ENCODE measurements at regions not wholly inside any gene's neighbourhood (a gene's known extent, or its start where the extent isn't known, plus 50 kb on each side); places are given as distances from the start of the nearest gene placed in this dataset.

DNA sequence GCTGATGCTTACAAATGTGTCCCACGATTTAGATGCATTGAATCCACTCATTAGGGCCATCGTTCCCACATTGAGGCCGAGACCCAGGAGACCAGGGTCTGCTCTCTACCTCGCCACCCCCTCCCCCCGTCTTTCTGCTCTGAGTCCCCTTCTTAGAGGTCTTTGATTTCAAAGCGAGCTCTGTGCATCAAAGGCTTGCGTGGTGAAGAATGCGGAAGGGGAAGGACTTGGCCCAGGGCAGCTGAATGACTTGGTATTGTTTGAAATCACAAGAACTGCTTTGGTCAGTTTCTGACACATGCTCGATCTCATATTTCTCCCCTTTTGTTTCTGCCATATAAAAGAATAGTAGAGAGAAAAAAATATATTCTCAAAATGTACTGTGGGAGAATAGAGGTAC is 78.3 kb upstream of the IRX1 start:
- Histone ChIP-seq H3K4me1 (no peaks in the 10 kb centered on the region), H3K4me2 (no peak overlapping the region), H3K4me3 (no peak overlapping the region), H3K9me3 (no peaks in the 10 kb centered on the region), H3K27ac (no peak overlapping the region)
- DNase-seq (ENCODE audit: low read depth in 1 of 2, low spot score in 1 of 2) = no peak
- TF ChIP-seq HDAC2 (IDR thresholded peaks at IDR 0.05) = no peak
- TF ChIP-seq E2F6 (IDR thresholded peaks at IDR 0.05; ENCODE audit: borderline replicate concordance, low read depth) = no peak
- TF ChIP-seq JUN (IDR thresholded peaks at IDR 0.05) = no peak
- no peak for TF ChIP-seq TFCP2L1 (CRISPR knock-in tag; IDR thresholded peaks at IDR 0.05)
- no peak for TF ChIP-seq POLR2AphosphoS2 (conservative IDR thresholded peaks at IDR 0.05; ENCODE audit: low read length)
- no peak for TF ChIP-seq TP53 (CRISPR knock-in tag; IDR thresholded peaks at IDR 0.05)
- TF ChIP-seq CEBPB (IDR thresholded peaks at IDR 0.05) = no peak
- no peak for TF ChIP-seq CHD4 (IDR thresholded peaks at IDR 0.05; ENCODE audit: borderline replicate concordance)
- TF ChIP-seq EP300 (IDR thresholded peaks at IDR 0.05) = no peak
- TF ChIP-seq HES2 (IDR thresholded peaks at IDR 0.05) = no peak
- TF ChIP-seq, protein P1, sequence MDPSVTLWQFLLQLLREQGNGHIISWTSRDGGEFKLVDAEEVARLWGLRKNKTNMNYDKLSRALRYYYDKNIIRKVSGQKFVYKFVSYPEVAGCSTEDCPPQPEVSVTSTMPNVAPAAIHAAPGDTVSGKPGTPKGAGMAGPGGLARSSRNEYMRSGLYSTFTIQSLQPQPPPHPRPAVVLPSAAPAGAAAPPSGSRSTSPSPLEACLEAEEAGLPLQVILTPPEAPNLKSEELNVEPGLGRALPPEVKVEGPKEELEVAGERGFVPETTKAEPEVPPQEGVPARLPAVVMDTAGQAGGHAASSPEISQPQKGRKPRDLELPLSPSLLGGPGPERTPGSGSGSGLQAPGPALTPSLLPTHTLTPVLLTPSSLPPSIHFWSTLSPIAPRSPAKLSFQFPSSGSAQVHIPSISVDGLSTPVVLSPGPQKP (IDR thresholded peaks at IDR 0.05; ENCODE audit: low read depth, low read length) = no peak
- ATAC-seq = no peak
- WGBS (ENCODE audit: missing lambda C conversion rate) = 14% methylated on average over 9 of the region's 9 CpGs
- FAIRE-seq = no peak
- ChIA-PET POLR2A (no interaction called here), CTCF (no interaction called here)

DNA sequence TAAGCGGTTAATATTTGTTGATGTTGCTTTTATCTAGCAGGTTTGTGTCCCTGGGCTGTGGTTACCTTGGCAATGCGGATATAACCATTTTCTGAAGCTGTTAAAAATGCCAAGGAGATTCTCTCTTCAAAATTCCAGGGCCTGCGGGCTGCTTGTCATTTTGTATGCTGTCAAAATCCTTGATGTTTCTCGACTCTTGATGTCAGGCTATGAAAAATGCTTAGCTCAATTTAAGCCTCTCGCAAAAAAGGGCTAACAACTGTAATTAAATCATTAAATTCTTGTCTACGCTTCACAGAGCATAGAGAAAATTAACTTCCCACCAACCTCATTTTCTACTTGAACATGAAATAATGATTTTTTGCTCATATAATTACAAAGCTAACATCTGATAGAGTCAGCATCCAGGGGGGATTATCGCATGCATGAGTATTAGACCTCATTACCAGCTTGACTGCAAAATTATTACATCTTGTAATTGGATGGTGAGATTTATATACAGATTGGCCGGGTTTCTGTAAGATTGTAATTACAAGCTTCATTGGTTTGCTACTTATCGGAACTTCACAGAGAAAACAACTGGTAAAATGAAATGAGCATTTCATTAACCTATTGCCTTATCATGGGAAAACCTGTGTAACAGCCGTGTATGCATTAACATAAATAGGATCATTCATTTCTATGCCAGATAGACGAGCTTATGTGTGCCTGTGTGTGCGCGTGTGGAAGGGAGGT is 83.1 kb upstream of the IRX1 start:
- ChIA-PET CTCF (interaction anchor here (0.7 kb wide), 1 partner anchor 1124 kb away, joined by 3 read pairs; no protein-coding TSS in a partner anchor), POLR2A (no interaction called here)
- ATAC-seq (no peak), DNase-seq (ENCODE audit: low read depth in 1 of 2, low spot score in 1 of 2) (no peak), FAIRE-seq (no peak)
- Histone ChIP-seq H3K9me3 (no peaks in the 10 kb centered on the region), H3K4me3 (no peak overlapping the region), H3K4me1 (no peaks in the 10 kb centered on the region), H3K27ac (no peak overlapping the region), H3K4me2 (no peak overlapping the region)
- WGBS (ENCODE audit: missing lambda C conversion rate) = 39% methylated on average over 13 of the region's 13 CpGs
- TF ChIP-seq PHF8 (IDR thresholded peaks at IDR 0.05; ENCODE audit: borderline replicate concordance, low read depth) = no peak
- TF ChIP-seq ZNF302 (CRISPR knock-in tag; IDR thresholded peaks at IDR 0.05) = no peak
- TF ChIP-seq MYC (IDR thresholded peaks at IDR 0.05; ENCODE audit: borderline replicate concordance, low read length) = no peak
- no peak for TF ChIP-seq HDAC2 (IDR thresholded peaks at IDR 0.05)
- no peak for TF ChIP-seq HEYL (CRISPR knock-in tag; IDR thresholded peaks at IDR 0.05)
- no peak for TF ChIP-seq FOSL2 (IDR thresholded peaks at IDR 0.05)
- TF ChIP-seq FOSL2 (CRISPR knock-in tag; IDR thresholded peaks at IDR 0.05) = no peak
- TF ChIP-seq ATOH8 (CRISPR knock-in tag; IDR thresholded peaks at IDR 0.05; ENCODE audit: low read depth) = no peak
- TF ChIP-seq EHMT2 (IDR thresholded peaks at IDR 0.05; ENCODE audit: low read depth) = no peak

- CTCF ChIA-PET = interaction anchor here (0.7 kb wide), 1 partner anchor 1124 kb away, joined by 3 read pairs; no protein-coding TSS in a partner anchor
- 11% methylated on average over 7 of the region's 7 CpGs for WGBS (ENCODE audit: missing lambda C conversion rate)
- DNase-seq (ENCODE audit: low read depth in 1 of 2, low spot score in 1 of 2) (no peak), FAIRE-seq (no peak), ATAC-seq (no peak)
- Histone ChIP-seq H3K27ac (no peak overlapping the region), H3K9me3 (no peaks in the 10 kb centered on the region), H3K4me3 (no peak overlapping the region), H3K4me2 (no peak overlapping the region), H3K4me1 (no peaks in the 10 kb centered on the region)
- POLR2A ChIA-PET = no interaction called here
- no peak for TF ChIP-seq CHD2 (IDR thresholded peaks at IDR 0.05; ENCODE audit: low read length, partially characterized antibody)
- no peak for TF ChIP-seq POLR2A (IDR thresholded peaks at IDR 0.05; ENCODE audit: low read length)
- no peak for TF ChIP-seq PBX3 (IDR thresholded peaks at IDR 0.05)
- no peak for TF ChIP-seq PHF8 (IDR thresholded peaks at IDR 0.05; ENCODE audit: borderline replicate concordance, low read depth)
- no peak for TF ChIP-seq MAZ (IDR thresholded peaks at IDR 0.05; ENCODE audit: borderline replicate concordance, low read depth, low read length)
- no peak for TF ChIP-seq ZNF302 (CRISPR knock-in tag; IDR thresholded peaks at IDR 0.05)
- TF ChIP-seq KDM1A (IDR thresholded peaks at IDR 0.05; ENCODE audit: low read depth) = no peak
- TF ChIP-seq USF2 (IDR thresholded peaks at IDR 0.05) = no peak
- no peak for TF ChIP-seq NR3C1 (IDR thresholded peaks at IDR 0.05)
- no peak for TF ChIP-seq MAFK (IDR thresholded peaks at IDR 0.05; ENCODE audit: partially characterized antibody)
- no peak for TF ChIP-seq TP53 (CRISPR knock-in tag; IDR thresholded peaks at IDR 0.05)
- TF ChIP-seq FOSB (CRISPR knock-in tag; IDR thresholded peaks at IDR 0.05) = no peak
- no peak for TF ChIP-seq EHMT2 (IDR thresholded peaks at IDR 0.05; ENCODE audit: low read depth)
- no peak for TF ChIP-seq ZFP36 (IDR thresholded peaks at IDR 0.05; ENCODE audit: borderline replicate concordance, partially characterized antibody)
- TF ChIP-seq POLR2AphosphoS2 (conservative IDR thresholded peaks at IDR 0.05; ENCODE audit: low read length) = no peak
- TF ChIP-seq HES2 (IDR thresholded peaks at IDR 0.05) = no peak
- TF ChIP-seq SMC3 (IDR thresholded peaks at IDR 0.05) = no peak
Measured at GRCh38 chr5:3511934-3512333, 83.7 kb upstream of the IRX1 start.

Data from A549 (cell line).